MM.1S (cell line): ENCODE measurements at regions not wholly inside any gene's neighbourhood (a gene's known extent, or its start where the extent isn't known, plus 50 kb on each side); places are given as distances from the start of the nearest gene placed in this dataset.

ENCODE experiments used
- DNase-seq: peaks from one replicate; pipeline ENCODE4 v3.0.0-alpha.2; 2015
- H2AFZ ChIP-seq: fragments of 300-600 bp; sonication (generic); 2 replicates; pipeline ENCODE4 v1.6.0; 2016; ENCODE audit warnings: antibody characterized with exemption, low read length
- H3F3A ChIP-seq: fragments of 300-600 bp; sonication (generic); 2 replicates; pipeline ENCODE4 v1.6.1; 2016; ENCODE audit warnings: mild to moderate bottlenecking, antibody characterized with exemption, low read length, moderate library complexity, mixed read lengths; ENCODE audit not compliant: insufficient read depth
- H3K27ac ChIP-seq: fragments of 300-600 bp; sonication (generic); 2 replicates; pipeline ENCODE4 v1.5.1; 2016; ENCODE audit warnings: mild to moderate bottlenecking, low read length
- H3K27me3 ChIP-seq: fragments of 300-600 bp; sonication (generic); replicated peaks from 2 replicates; pipeline ENCODE4 v1.6.0; 2016; ENCODE audit warnings: low read length; ENCODE audit not compliant: insufficient read depth
- H3K36me3 ChIP-seq: fragments of 300-600 bp; sonication (generic); replicated peaks from 2 replicates; pipeline ENCODE4 v1.6.1; 2016; ENCODE audit warnings: mild to moderate bottlenecking, low read length, mixed read lengths; ENCODE audit not compliant: insufficient read depth
- H3K4me1 ChIP-seq: fragments of 300-600 bp; sonication (generic); 2 replicates; pipeline ENCODE4 v1.6.1; 2016; ENCODE audit warnings: low read length, mixed read lengths
- H3K4me2 ChIP-seq: fragments of 300-600 bp; sonication (generic); 2 replicates; pipeline ENCODE4 v1.6.0; 2016; ENCODE audit warnings: low read depth, low read length
- H3K4me3 ChIP-seq: fragments of 300-600 bp; sonication (generic); 2 replicates; pipeline ENCODE4 v1.5.1; 2016; ENCODE audit warnings: low read length, mixed read lengths
- H3K79me2 ChIP-seq: fragments of 300-600 bp; sonication (generic); 2 replicates; pipeline ENCODE4 v1.6.1; 2016; ENCODE audit warnings: mixed run types, low read length, mixed read lengths
- H3K9ac ChIP-seq: fragments of 300-600 bp; sonication (generic); 2 replicates; pipeline ENCODE4 v1.6.1; 2016; ENCODE audit warnings: low read length, mixed read lengths
- H3K9me2 ChIP-seq: fragments of 300-600 bp; sonication (generic); replicated peaks from 2 replicates; pipeline ENCODE4 v1.6.1; 2016; ENCODE audit warnings: mild to moderate bottlenecking, low read length, mixed read lengths; ENCODE audit not compliant: insufficient read depth
- H3K9me3 ChIP-seq: fragments of 300-600 bp; sonication (generic); replicated peaks from 2 replicates; pipeline ENCODE4 v1.6.1; 2016; ENCODE audit warnings: mild to moderate bottlenecking, low read length, mixed read lengths; ENCODE audit not compliant: insufficient read depth
- H4K20me1 ChIP-seq: fragments of 300-600 bp; sonication (generic); 2 replicates; pipeline ENCODE4 v1.6.1; 2016; ENCODE audit warnings: mild to moderate bottlenecking, low read length, moderate library complexity, mixed read lengths; ENCODE audit not compliant: insufficient read depth
- EZH2 ChIP-seq: fragments of 300-600 bp; sonication (generic); optimal IDR thresholded peaks from 2 replicates; pipeline ENCODE3; 2017; ENCODE audit warnings: low read depth, mild to moderate bottlenecking, antibody characterized with exemption, low read length, mixed read lengths
- EZH2phosphoT487 ChIP-seq: fragments of 300-600 bp; sonication (generic); IDR thresholded peaks from 2 replicates; pipeline ENCODE4 v1.6.1; 2018; ENCODE audit warnings: antibody characterized with exemption, low read length
- TF ChIP-seq, protein P1 (sequence below): fragments of 300-600 bp; sonication (generic); IDR thresholded peaks from 2 replicates; pipeline ENCODE4 v1.5.1; 2016; ENCODE audit warnings: antibody characterized with exemption, low read length, mixed read lengths

DNA sequence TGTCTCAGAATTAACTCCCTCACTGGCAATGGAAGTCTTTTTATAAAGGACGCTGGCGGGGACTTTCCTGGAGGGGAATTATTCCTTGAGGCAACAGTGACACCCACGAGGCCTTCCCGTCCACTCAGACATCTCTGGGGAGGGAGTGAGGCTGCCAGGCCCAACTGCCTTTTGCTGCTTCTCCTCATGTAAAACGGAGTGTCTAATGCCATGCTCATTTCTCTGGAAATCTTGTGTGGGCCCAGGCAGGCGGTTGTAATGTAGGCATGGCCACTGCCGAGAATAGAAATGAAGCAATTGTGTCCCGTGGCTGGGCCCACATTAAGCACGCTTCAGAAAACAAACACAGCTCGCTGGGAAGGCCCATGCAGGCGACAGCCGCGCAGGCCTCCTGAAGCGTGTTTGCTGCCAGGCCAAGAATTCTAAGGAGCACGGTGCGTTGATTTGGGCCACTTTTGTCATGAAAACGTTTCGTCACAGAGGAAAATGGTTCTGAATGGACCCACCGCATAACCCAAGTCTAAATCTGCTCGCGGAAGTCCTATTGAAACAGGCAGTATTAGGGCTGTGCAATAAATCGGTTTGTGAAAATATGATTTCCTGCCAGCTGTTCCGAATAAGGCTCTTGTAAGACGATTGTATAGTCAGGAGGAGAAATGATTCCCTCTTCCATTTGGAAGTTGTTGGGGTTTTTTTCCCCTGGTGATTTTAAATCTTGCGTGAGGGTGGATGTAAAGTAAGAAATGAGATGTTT is 104.2 kb upstream of the CHST15 start:
- no peak overlapping the region for H3K27ac ChIP-seq
- H3F3A ChIP-seq, result no peaks in the 10 kb centered on the region
- H3K36me3 ChIP-seq, result no peaks in the 10 kb centered on the region
- DNase-seq, result no peak
- no peak for TF ChIP-seq EZH2
- TF ChIP-seq, protein P1, sequence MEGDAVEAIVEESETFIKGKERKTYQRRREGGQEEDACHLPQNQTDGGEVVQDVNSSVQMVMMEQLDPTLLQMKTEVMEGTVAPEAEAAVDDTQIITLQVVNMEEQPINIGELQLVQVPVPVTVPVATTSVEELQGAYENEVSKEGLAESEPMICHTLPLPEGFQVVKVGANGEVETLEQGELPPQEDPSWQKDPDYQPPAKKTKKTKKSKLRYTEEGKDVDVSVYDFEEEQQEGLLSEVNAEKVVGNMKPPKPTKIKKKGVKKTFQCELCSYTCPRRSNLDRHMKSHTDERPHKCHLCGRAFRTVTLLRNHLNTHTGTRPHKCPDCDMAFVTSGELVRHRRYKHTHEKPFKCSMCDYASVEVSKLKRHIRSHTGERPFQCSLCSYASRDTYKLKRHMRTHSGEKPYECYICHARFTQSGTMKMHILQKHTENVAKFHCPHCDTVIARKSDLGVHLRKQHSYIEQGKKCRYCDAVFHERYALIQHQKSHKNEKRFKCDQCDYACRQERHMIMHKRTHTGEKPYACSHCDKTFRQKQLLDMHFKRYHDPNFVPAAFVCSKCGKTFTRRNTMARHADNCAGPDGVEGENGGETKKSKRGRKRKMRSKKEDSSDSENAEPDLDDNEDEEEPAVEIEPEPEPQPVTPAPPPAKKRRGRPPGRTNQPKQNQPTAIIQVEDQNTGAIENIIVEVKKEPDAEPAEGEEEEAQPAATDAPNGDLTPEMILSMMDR, result no peak
- TF ChIP-seq EZH2phosphoT487, result no peak
- no peak overlapping the region for H3K9ac ChIP-seq
- no peak overlapping the region for H2AFZ ChIP-seq
- no peaks in the 10 kb centered on the region for H3K9me3 ChIP-seq
- H3K79me2 ChIP-seq, result no peaks in the 10 kb centered on the region
- no peaks in the 10 kb centered on the region for H3K9me2 ChIP-seq
- peaks cover 8% of the 10 kb centered on the region for H3K4me1 ChIP-seq
- no peaks in the 10 kb centered on the region for H4K20me1 ChIP-seq
- no peaks in the 10 kb centered on the region for H3K27me3 ChIP-seq
- no peak overlapping the region for H3K4me2 ChIP-seq
- no peak overlapping the region for H3K4me3 ChIP-seq

DNA sequence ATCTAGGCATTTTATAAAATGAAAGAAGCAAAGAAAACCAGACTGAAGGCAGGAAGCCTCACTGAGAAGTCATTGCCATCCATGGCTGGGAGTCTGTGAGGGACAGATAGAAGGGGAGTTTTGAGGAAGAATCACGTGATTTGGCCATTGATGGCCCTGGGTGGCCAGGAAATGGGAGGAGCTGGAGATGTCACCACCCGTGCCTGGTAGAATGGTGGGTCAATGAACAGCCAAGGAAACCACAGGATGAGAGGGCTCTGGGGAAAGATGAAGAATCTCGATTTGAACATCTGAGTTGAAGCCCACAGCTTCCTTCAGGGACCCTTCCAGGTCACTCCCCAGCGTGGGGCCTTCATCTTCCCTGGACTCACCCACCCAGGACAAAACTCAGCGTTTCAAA is 103.3 kb upstream of the CHST15 start:
- Histone ChIP-seq H3K4me1 (peaks cover 8% of the 10 kb centered on the region), H3K9me3 (no peaks in the 10 kb centered on the region), H3K9me2 (no peaks in the 10 kb centered on the region), H3K27me3 (no peaks in the 10 kb centered on the region), H3F3A (no peaks in the 10 kb centered on the region), H4K20me1 (no peaks in the 10 kb centered on the region), H3K27ac (no peak overlapping the region), H3K4me2 (no peak overlapping the region), H3K36me3 (no peaks in the 10 kb centered on the region), H3K79me2 (no peaks in the 10 kb centered on the region), H3K4me3 (no peak overlapping the region), H2AFZ (no peak overlapping the region), H3K9ac (no peak overlapping the region)
- TF ChIP-seq, protein P1, result no peak
- TF ChIP-seq EZH2 (no peak), EZH2phosphoT487 (no peak)
- no peak for DNase-seq

DNA sequence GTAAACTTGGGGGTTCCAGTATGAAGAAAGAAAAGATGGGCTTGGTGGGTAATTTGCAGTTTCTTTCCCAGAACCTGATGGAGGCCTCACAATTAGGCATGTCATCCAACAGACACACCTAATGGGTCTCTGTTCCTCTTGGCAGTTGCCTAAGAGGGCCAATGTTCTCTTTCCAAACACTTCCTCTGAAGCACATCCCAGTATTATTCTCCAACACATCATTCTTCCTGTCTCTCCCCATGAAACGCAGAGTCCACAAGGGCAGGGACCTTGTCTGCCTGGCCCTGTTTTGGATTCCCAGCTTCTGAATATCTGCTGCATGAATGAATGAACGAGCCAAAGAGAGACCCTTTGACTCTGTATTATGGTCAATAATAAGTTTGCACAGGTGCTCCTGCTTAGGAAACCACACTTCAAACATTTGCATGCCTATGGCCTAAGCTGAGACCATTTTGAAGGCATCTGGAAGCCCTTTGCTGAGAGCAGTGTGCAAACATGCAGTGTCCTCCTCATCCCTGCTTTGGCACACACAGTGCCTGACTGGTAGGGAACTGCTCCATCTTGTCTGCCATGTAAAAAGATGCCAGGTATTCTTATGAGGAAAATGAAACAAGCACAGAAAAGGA is 100.9 kb upstream of the CHST15 start:
- TF ChIP-seq, protein P1, result no peak
- TF ChIP-seq EZH2phosphoT487, result no peak
- TF ChIP-seq EZH2, result no peak
- Histone ChIP-seq H3K36me3 (no peaks in the 10 kb centered on the region), H3K4me1 (peaks cover 8% of the 10 kb centered on the region), H3K9me2 (no peaks in the 10 kb centered on the region), H2AFZ (no peak overlapping the region), H3K79me2 (no peaks in the 10 kb centered on the region), H3F3A (no peaks in the 10 kb centered on the region), H4K20me1 (no peaks in the 10 kb centered on the region), H3K27ac (no peak overlapping the region), H3K4me2 (no peak overlapping the region), H3K9ac (no peak overlapping the region), H3K27me3 (no peaks in the 10 kb centered on the region), H3K9me3 (no peaks in the 10 kb centered on the region), H3K4me3 (no peak overlapping the region)
- DNase-seq, result peak; percentile 37
